SIG-M5 treated with dmso at 0.1 percent for 504 hours (cell line): ENCODE measurements at regions not wholly inside any gene's neighbourhood (a gene's known extent, or its start where the extent isn't known, plus 50 kb on each side); places are given as distances from the start of the nearest gene placed in this dataset.

Experiments used
- DNase-seq: peaks from one replicate; lab custom pipeline; 2025; ENCODE audit not compliant: unreplicated experiment; lab: John Stamatoyannopoulos, UW

- DNase-seq = no peak
Measured at GRCh38 chr17:72024457-72024856, 96.4 kb upstream of the SOX9 start.

GRCh38 chr17:72025113-72025512 is 95.7 kb upstream of the SOX9 start:
- DNase-seq = no peak

DNA sequence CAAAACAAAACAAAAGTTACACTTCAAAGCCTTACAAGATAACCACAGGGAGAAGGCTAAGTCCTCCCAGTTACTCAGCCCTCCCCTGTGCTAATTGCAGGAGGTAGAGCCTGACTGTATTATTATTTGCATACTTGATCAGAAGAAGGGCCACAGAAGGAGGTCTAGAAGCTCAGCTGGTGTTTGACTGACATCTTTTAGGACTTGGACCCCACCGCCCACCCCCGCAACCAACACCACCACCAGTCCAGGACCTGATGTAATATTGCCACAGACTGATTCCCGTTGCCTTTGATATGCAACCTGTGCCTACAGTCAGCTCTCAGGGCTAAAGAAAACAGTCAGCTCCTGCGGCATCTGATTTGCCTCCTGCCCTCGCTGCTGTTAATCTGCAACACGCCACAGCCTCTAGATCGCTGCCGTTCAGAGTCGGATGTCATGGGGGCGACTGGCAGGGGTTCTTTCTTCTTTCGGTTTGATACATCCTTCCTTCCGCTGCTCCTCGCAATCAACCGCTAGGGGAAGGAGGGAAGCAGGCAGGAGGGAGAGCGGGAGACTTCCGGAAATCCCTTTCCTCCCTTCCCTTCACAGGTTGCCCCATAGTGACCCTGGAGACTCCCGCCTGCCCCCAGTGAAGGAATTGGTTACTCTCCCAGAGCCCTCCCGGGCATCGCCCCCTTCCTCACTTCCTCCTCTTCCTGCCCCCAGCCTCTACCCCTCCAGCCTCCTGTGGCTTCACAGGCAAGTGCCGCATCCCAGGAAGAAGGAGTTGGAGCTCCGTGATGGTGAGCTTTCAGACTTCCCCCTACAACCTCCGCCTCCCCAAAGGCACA is 90.5 kb upstream of the SOX9 start:
- no peak for DNase-seq

GRCh38 chr17:72031219-72031884 is 89.5 kb upstream of the SOX9 start:
- DNase-seq = no peak

DNA sequence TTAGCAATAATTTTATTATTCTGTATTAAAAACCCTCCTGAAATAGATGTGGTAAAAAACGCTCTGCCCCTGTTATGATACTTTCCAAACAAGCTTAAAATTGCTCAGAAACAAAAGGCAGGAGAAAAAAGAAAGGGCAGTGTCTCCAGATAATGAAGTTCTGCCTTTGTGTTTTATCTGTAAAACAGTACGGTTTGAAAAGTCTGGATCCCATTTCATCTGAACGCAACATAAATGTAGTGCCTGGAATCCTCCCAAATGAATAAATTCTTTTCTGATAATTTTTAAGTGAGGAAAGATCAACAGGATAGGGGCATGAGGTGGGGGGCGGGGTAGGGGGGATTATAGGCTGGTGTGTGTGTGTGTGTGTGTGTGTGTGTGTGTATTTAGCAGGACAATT is 87.5 kb upstream of the SOX9 start:
- DNase-seq = no peak

GRCh38 chr17:72034000-72034399 is 86.8 kb upstream of the SOX9 start:
- DNase-seq = no peak

- no peak for DNase-seq
Measured at GRCh38 chr17:72038427-72038826, 82.4 kb upstream of the SOX9 start.

DNA sequence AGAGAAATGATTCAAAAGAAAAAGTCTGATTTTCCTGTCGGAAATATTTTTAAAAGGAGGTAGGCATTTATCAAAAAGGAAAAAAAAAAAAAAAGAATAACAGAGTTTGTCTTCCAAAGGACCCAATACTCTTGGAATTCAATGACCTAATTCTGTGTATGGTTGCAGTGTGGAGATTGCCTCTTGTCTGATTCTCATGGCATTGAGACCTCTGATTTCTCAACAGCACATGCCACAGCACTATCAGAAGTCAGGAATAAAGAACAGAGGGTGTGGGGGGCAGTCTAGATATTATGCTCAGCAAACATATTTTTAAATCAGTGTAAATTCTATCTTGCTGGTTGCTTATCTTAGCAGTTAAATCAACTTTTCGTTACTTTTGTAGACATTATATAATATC is 81.3 kb upstream of the SOX9 start:
- no peak for DNase-seq

GRCh38 chr17:72046178-72046577 is 74.6 kb upstream of the SOX9 start:
- no peak for DNase-seq

DNA sequence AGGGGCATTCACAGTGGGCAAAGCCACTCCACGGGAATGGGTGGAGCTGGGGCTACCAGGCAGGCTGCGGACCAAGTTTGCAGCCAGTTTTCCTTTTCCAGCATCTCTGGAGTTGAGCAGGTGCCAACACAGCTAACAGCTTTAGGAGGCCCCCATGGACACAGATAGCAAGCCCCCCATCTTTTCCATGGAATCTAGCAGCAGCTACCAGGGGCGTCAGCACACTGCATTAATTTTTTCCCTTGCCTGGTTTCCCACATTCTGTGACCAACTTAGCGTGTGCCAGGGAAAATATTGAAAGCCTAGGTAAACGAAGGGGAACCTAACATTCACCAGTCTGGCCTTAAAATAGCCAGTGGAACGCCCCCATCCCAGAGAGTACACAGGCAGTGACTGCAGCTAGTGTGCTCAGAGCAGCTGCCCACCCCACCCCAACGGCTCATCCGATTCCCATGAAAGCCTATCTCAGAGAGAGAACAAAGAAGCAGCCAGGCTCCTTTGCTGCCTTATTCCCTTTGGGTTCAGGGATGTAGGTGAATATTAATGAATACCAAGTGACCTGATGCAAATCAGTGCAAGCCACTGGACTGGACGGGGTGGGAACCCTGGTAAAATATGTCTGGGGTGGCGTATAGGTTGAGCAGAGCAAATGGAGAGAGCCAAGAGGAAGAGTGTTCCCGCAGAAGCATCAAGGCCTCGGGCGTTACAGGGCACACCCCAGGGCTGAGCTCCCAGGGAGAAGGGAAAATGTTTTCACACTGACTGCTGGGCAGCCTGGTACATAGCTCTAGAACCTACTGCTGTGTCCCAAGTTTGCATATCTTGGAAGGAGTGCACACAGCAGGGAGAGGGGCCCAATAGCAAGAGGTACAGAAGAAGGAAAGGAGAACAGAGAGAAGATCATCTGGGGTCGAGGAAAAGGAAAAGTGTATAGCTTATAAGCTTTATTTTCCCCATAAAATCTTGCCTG is 73.9 kb upstream of the SOX9 start:
- DNase-seq = no peak

DNA sequence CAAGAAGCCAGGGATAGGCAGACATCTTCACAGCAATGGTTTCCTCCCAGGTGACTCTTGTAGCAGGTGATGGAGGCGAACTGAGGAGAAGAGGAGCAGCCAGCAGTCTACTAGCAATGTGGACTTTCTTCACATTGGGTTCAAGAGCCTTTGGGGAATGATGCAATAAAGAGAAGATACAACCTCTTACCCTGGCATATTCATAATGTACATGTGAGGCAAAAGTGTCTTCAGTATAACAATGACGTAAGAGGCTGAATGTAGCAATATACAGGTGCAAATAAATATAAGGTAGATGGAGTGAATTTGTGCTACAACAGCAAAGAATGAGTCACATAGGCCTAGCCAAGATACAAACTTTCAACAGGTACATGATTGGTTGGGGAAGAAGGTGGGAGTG is 70.9 kb upstream of the SOX9 start:
- no peak for DNase-seq

GRCh38 chr17:72053036-72053435 is 67.8 kb upstream of the SOX9 start:
- DNase-seq = no peak

DNA sequence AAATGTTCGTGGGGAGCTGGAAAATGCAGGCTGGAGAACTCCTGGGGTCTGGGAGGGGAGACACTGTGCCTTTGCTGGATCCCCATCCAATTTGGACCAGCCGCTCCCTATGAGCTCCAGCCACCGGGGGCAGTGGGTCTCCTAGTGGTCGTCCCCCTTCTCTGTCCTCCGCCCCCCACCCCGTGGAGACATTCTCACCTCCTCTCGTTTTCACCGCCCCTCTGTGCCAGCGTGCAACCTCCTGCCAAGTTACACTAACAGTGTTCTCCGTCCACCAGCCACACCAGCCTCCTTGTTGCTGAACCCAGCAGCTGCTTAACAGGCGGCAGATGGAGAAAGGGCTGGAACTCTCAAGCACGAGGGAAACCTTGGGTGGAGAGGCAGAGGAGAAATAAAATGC is 67.4 kb upstream of the SOX9 start:
- no peak for DNase-seq

DNA sequence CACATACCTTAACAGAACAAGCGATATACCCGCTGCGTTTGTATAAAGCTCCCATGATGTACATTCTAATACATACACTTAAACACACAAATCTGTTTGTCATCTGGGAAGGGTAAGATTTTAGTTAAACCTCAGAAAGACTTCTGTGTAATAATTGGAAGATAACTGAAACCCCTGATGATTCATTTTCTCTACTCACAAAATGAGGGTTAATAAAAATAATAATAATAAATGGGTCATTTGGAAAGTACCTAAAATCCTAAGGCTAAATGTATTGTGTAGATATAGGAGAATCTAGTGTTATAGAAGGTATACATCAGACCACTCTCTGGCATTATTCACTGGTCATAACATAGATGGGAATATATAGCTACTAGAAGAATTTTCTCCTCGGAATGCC is 64.7 kb upstream of the SOX9 start:
- no peak for DNase-seq

DNA sequence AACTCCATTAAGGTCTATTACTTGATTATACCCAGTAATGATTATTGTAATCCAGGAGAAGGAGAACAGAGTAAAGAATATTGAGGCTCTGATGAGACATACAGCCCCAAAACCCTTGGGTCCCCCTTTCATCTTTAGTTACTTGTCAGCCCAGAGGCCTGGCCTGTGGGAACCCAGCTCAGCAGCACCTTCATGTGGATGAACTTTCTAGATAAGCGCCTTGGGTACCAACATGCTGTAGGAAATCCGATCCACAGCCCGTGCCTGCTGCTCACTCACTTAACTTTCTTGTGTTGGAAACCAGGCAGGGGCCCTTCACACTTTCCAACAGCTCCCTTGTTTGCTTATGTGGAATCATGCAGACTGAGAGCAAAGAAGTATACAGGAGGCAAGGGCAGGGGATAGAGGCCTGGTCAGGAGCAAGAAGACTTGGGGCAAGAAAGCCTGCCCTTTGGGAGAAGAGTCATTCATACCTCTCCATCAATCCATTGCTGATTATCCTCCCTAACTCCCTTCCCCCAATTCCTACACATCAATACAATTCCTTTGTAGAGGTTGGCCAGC is 64.0 kb upstream of the SOX9 start:
- DNase-seq = no peak

DNA sequence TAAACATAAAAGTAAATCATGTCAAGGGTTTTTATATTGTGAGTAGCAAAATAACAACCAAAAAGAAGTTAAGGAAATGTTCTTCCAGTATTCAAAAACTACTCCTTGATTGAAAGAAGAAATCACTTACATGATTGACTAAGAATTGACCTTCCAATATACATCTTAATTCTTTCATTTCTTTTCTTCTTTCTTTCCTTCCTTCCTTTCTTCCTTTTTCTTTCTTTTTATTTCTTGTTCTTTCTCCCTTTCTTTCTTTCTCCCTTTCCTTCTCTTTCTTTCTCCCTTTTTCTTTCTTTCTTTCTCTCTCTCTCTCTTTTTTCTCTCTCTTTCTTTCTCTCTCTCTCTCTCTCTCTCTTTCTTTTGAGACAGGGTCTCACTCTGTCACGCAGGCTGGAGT is 60.7 kb upstream of the SOX9 start:
- DNase-seq = no peak

DNA sequence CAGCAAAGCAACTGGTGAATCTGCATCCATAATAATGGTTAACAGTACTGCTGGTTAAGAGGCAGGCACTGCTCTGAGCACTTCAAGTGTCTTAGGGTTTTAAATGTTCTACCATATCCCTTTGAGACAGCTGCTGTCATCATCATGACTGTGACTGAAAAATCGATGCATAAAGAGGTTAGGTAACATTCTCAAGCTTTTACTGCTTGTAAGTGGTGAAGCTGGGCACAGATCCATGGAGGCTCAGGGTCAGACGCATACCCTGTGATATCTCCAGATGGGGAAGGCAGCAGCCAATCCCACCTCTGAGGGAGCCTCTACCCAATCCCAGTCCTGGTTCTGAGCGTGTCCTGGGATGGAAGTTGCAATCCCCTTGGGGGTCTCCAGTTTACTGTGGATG is 57.6 kb upstream of the SOX9 start:
- no peak for DNase-seq

DNA sequence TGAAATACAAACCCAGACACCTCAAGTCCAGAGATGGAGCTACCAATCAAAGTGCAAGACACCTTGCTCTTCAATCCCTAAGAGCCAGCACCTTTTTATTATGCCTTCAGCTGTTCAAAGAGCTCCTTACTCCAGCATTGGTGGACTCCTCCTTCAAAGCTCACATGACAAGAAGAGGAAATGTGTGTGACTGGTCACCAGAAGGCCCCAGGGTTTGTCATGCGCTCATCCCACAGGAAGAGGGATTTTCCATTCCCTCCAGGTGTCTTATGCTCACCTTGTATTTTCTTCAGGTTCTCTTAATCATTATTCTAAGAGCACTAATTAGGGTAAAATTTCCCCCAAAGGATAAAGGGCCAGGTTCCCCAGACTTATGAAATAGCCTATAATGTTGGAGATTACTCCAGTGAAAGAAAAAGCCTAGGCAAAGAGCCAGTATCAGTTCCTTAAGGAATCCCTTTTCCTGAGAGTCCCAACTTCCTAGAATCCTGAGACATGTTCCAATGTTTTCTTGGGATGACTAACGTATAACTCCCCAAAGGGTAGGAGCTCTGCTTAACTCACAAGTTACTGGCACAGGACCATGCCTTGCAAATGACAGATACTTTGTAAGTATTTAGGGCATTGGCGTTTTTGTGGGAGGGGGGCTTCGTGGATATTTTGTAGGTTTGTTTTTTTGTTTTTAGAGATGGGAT is 56.9 kb upstream of the SOX9 start:
- DNase-seq = no peak

GRCh38 chr17:72064606-72065193 is 56.1 kb upstream of the SOX9 start:
- no peak for DNase-seq

DNA sequence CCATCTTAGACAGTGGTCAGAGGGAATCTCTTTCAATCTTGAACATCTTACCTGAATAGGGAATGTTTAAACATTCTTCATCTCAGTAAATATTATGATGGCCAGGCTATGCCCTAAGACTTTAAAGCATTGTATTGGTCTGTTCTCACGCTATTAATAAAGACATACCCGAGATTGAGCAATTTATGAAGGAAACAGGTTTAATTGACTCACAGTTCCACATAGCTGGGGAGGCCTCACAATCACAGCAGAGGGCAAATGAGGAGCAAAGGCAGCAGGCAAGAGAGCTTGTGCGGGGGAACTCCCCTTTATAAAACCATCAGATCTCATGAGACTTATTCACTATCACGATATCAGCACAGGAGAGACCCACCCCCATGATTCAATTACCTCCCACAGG is 55.3 kb upstream of the SOX9 start:
- DNase-seq = no peak
